Psoas muscle (tissue), 7 donors: ENCODE measurements at regions not wholly inside any gene's neighbourhood (a gene's known extent, or its start where the extent isn't known, plus 50 kb on each side); places are given as distances from the start of the nearest gene placed in this dataset.

Experiments
- ATAC-seq, 4 donors: fragments of 200-7000 bp; cut with Tn5 transposase; one replicate each; pipeline ENCODE4 v1.9.1; 2020; ENCODE audit warnings: moderate library complexity in 3 of 4, mild to moderate bottlenecking in 2 of 4
- DNase-seq, 2 donors: peaks; one replicate each; pipeline ENCODE4 v3.0.0-alpha.2; 2020
- H3K27ac ChIP-seq: fragments of 200-600 bp; one replicate; pipeline ENCODE4 v1.8.0; 2022
- H3K27me3 ChIP-seq, 3 donors: fragments of 200-600 bp in 1 of 3; one replicate each; pipeline versions ENCODE4 v1.6.1 to v1.8.0; 2013 to 2022; ENCODE audit warnings: low read length in 2 of 3, mild to moderate bottlenecking in 2 of 3, moderate library complexity in 1 of 3; ENCODE audit not compliant: insufficient read depth in 3 of 3
- H3K36me3 ChIP-seq, 2 donors: fragments of 200-600 bp in 1 of 2; one replicate each; pipeline versions ENCODE4 v1.6.1 to v1.8.0; 2013 to 2022; ENCODE audit warnings: low read depth in 1 of 2, mild to moderate bottlenecking in 1 of 2, moderate library complexity in 1 of 2; ENCODE audit not compliant: insufficient read depth in 1 of 2
- H3K4me1 ChIP-seq: fragments of 200-600 bp; one replicate; pipeline ENCODE4 v1.8.0; 2022
- H3K4me3 ChIP-seq: fragments of 200-600 bp; one replicate; pipeline ENCODE4 v1.8.0; 2022; ENCODE audit warnings: mild to moderate bottlenecking
- H3K9me3 ChIP-seq: fragments of 200-600 bp; one replicate; pipeline ENCODE4 v1.8.0; 2022
- WGBS, 3 donors: extraction: QIAGEN DNeasy Blood & Tissue Kit; methylation state at CpG; one replicate each; pipeline versions ENCODE4 v1.1.6 to v1.1.7; 2013; 5-methylcytosine and 5-hydroxymethylcytosine counted together
- intact Hi-C, 2 donors: fragments of 100-400 bp; cut with DNase I; formaldehyde crosslinking; loops; one replicate each; pipeline versions ENCODE4 v1.11.0 to v1.14.2; 2022
- TF ChIP-seq, protein P1 (sequence below): fragments of 200-600 bp; IDR thresholded peaks from one replicate; pipeline ENCODE4 v1.8.0; 2022; ENCODE audit warnings: antibody characterized with exemption
- donor health status: healthy with polysubstance abuse.
- donor health status: DM: no; HTN: no; CAD: no; lungs with moderate emphysema.
- donor health status: Bipolar disorder and iron deficiency.
- donor health status: healthy.
- donor health status: DM: yes; HTN: yes; CAD: no.
- donor health status: DM: no; HTN: no; CAD: no.
- donor health status: DM: yes; HTN: yes; CAD: no.

DNA sequence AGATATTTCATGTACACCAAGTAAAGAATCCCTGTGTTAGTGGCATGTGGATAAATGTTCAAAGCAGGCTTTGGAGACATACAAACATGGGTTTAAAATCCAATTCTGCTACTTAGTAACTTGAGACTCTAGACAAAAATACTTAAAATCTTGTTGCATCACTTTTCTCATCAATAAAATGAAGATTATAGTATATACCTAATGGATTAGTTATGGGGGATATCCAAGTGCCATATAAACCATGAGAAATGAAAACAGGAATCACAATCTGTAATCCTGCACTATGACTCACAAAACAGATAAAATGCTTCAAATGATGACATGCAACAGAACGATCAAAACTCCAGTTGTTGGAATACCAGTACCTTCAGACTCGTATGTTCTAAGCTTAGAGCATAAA lies 496.0 kb upstream of the RGMA start:
- TF ChIP-seq, protein P1, sequence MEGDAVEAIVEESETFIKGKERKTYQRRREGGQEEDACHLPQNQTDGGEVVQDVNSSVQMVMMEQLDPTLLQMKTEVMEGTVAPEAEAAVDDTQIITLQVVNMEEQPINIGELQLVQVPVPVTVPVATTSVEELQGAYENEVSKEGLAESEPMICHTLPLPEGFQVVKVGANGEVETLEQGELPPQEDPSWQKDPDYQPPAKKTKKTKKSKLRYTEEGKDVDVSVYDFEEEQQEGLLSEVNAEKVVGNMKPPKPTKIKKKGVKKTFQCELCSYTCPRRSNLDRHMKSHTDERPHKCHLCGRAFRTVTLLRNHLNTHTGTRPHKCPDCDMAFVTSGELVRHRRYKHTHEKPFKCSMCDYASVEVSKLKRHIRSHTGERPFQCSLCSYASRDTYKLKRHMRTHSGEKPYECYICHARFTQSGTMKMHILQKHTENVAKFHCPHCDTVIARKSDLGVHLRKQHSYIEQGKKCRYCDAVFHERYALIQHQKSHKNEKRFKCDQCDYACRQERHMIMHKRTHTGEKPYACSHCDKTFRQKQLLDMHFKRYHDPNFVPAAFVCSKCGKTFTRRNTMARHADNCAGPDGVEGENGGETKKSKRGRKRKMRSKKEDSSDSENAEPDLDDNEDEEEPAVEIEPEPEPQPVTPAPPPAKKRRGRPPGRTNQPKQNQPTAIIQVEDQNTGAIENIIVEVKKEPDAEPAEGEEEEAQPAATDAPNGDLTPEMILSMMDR: no peak
- H3K27me3 ChIP-seq: no peaks in the 10 kb centered on the region
- WGBS, 3 donors: 58 to 66% (median 61%) methylated on average over 2 of the region's 2 CpGs
- no peaks in the 10 kb centered on the region for H3K9me3 ChIP-seq
- H3K4me3 ChIP-seq: no peak overlapping the region
- intact Hi-C loops: no loop called here
- no peaks in the 10 kb centered on the region for H3K36me3 ChIP-seq
- no peaks in the 10 kb centered on the region for H3K4me1 ChIP-seq
- H3K27ac ChIP-seq: no peak overlapping the region
- DNase-seq (no peak), ATAC-seq (no peak)

DNA sequence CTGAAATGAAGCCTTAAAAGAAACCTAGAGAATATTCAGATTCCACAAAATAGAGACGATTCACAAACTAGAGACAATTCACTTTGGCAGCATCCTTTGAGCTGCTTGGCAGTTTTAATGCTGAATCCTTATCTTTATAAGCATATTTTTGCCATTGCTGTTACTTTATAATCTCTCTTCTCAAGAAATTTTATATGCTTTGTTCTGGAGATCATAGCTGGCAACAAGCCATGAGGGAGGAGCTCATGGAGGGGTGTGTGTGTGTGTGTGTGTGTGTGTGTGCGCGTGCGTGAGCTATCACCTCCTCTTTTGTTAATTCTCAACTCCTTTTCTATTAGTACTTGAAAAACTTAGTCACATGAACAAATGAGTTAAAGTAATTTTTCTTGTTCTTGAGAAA lies 495.0 kb upstream of the RGMA start:
- DNase-seq: no peak
- Histone ChIP-seq H3K27ac (no peak overlapping the region), H3K36me3 (no peaks in the 10 kb centered on the region), H3K4me1 (no peaks in the 10 kb centered on the region), H3K9me3 (no peaks in the 10 kb centered on the region), H3K4me3 (no peak overlapping the region), H3K27me3 (no peaks in the 10 kb centered on the region)
- intact Hi-C loops: no loop called here
- ATAC-seq: no peak
- 72 to 77% (median 74%) methylated on average over 4 of the region's 4 CpGs for WGBS, 3 donors
- TF ChIP-seq, protein P1: no peak

DNA sequence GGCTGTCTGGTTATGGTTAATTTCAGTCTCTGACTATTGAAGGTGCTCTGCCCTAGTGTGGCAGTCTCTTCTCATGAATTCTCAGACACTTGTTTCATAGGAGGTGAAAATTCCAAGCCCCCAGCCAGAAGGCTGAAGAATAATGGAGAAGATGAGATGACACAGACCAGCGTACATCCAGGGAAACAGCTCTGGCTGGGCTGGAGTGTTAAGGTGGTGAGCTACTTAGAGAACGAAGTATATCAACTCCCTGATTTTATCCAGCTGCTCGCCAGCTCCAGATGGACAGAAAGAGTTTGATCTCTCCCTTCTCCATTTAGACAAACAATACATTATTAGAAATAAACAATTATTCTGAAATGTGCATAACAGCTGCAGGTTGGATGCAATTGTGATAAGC lies 494.5 kb upstream of the RGMA start:
- no peak overlapping the region for H3K27ac ChIP-seq
- no peak overlapping the region for H3K4me3 ChIP-seq
- intact Hi-C loops: no loop called here
- DNase-seq (no peak), ATAC-seq (no peak)
- whole genome bisulfite sequencing, 3 donors: 41 to 58% (median 51%) methylated on average over 3 of the region's 3 CpGs
- no peaks in the 10 kb centered on the region for H3K9me3 ChIP-seq
- no peaks in the 10 kb centered on the region for H3K36me3 ChIP-seq
- H3K27me3 ChIP-seq: no peaks in the 10 kb centered on the region
- TF ChIP-seq, protein P1: no peak
- no peaks in the 10 kb centered on the region for H3K4me1 ChIP-seq

DNA sequence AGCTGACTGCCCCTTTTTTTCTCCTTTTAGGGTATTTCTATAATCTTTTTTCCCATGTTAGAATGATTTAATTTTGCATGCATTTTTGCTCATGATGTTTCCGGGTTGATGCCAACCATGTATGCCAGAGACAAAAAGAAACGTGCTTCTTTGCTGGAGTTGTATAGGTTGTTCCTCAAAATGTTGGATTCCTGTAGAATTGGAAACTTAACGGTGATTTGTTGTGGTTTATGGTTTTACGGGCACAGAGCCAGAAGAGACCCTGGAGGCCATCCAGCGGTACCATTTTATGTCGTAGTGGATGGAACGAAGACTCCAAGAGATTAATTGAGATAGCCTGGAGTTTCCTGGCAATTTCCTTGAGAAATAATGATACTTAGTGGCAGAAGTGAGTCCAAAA lies 481.5 kb upstream of the RGMA start:
- intact Hi-C loops: no loop called here
- H3K27ac ChIP-seq: no peak overlapping the region
- TF ChIP-seq, protein P1: no peak
- H3K27me3 ChIP-seq: no peaks in the 10 kb centered on the region
- ATAC-seq (no peak), DNase-seq (no peak)
- no peaks in the 10 kb centered on the region for H3K9me3 ChIP-seq
- whole genome bisulfite sequencing, 3 donors: 35 to 50% (median 37%) methylated on average over 7 of the region's 7 CpGs
- H3K4me1 ChIP-seq: no peaks in the 10 kb centered on the region
- H3K36me3 ChIP-seq: no peaks in the 10 kb centered on the region
- H3K4me3 ChIP-seq: no peak overlapping the region

DNA sequence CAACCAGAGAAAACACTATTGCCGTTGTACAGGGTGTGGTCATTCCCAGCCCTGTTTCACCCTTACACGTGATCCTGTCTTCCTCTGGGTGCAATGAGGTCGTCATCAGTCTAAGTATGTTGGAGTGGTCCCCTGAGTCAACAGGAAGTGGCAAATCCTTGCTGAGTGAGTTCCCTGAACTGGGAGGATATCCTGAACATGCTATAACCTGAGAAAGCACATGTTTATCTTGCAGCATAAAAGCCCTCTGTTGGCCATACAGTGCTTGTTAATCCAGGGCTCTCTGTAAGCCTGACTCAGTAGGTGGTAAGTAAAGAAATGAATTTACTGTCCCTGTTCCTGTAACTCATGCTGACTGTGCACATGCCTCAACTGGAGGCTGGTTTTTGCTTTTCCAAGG lies 477.8 kb upstream of the RGMA start:
- H3K9me3 ChIP-seq: no peaks in the 10 kb centered on the region
- intact Hi-C loops: no loop called here
- no peaks in the 10 kb centered on the region for H3K36me3 ChIP-seq
- WGBS, 3 donors: 60 to 69% (median 64%) methylated on average over 3 of the region's 3 CpGs
- DNase-seq (no peak), ATAC-seq (peak in 2 of 4 donors; percentile 37 to 57)
- no peak overlapping the region for H3K4me3 ChIP-seq
- no peaks in the 10 kb centered on the region for H3K4me1 ChIP-seq
- no peaks in the 10 kb centered on the region for H3K27me3 ChIP-seq
- no peak overlapping the region for H3K27ac ChIP-seq
- TF ChIP-seq, protein P1: no peak
